HepG2 (cell line): ENCODE measurements at regions not wholly inside any gene's neighbourhood (a gene's known extent, or its start where the extent isn't known, plus 50 kb on each side); places are given as distances from the start of the nearest gene placed in this dataset.
A peak's percentile ranks its signal among the peaks of the same experiment; 100 is the strongest.

Source experiments
- BHLHE40 ChIP-seq: IDR thresholded peaks from 2 replicates; pipeline ENCODE4 v1.6.1; 2011; ENCODE audit warnings: low read length, improper control_type of control experiment
- FOXO4 ChIP-seq: sonication (generic); formaldehyde crosslinking; conservative IDR thresholded peaks from 2 replicates; pipeline ENCODE4 v1.8.1; 2023; ENCODE audit warnings: missing genetic modification reagents
- HBP1 ChIP-seq: IDR thresholded peaks from 2 replicates; pipeline ENCODE4 v1.6.1; 2016; ENCODE audit warnings: low read depth, control low read depth
- HNF4A ChIP-seq: sonication (generic); formaldehyde crosslinking; IDR thresholded peaks from 2 replicates; pipeline ENCODE4 v1.4.0; 2020; ENCODE audit warnings: missing genetic modification reagents
- JUND ChIP-seq: sonication (generic); formaldehyde crosslinking; IDR thresholded peaks from 2 replicates; pipeline ENCODE4 v1.8.0; 2022; ENCODE audit warnings: mild to moderate bottlenecking, missing genetic modification reagents
- LCORL ChIP-seq, 2 experiments: fragments of 450-650 bp in 1 of 2; sonication (generic) in 1 of 2; formaldehyde crosslinking in 1 of 2; IDR thresholded peaks; 2 replicates each; pipeline versions ENCODE4 v1.5.0 to v1.6.1; 2017 to 2020; ENCODE audit warnings: antibody characterized with exemption in 1 of 2, missing genetic modification reagents in 1 of 2
- MAFK ChIP-seq, 2 experiments: IDR thresholded peaks in 1 of 2; conservative IDR thresholded peaks in 1 of 2; 2 replicates each; pipeline ENCODE4 v1.6.1; 2011; ENCODE audit warnings: improper control_type of control experiment in 2 of 2, low read length in 2 of 2
- NONO ChIP-seq, 2 experiments: fragments of 450-650 bp in 1 of 2; sonication (generic) in 1 of 2; formaldehyde crosslinking in 1 of 2; IDR thresholded peaks in 1 of 2; conservative IDR thresholded peaks in 1 of 2; 2 replicates each; pipeline versions ENCODE4 v1.6.1 to v1.8.0; 2017 to 2022; ENCODE audit warnings: mild to moderate bottlenecking in 1 of 2, missing genetic modification reagents in 1 of 2, moderate library complexity in 1 of 2
- NR2F2 ChIP-seq: IDR thresholded peaks from 2 replicates; pipeline ENCODE4 v1.6.1; 2012; ENCODE audit warnings: low read depth, inconsistent platforms, borderline replicate concordance
- RELA ChIP-seq: sonication (generic); formaldehyde crosslinking; IDR thresholded peaks from 2 replicates; pipeline ENCODE4 v1.4.0; 2020; ENCODE audit warnings: missing genetic modification reagents
- TEF ChIP-seq: sonication (generic); formaldehyde crosslinking; IDR thresholded peaks from 2 replicates; pipeline ENCODE4 v1.5.0; 2020; ENCODE audit warnings: missing genetic modification reagents
- ZBTB20 ChIP-seq: sonication (generic); formaldehyde crosslinking; IDR thresholded peaks from 2 replicates; pipeline ENCODE4 v1.8.1; 2023; ENCODE audit warnings: missing genetic modification reagents, low read depth, mild to moderate bottlenecking, borderline replicate concordance
- ZBTB39 ChIP-seq: sonication (generic); formaldehyde crosslinking; IDR thresholded peaks from 2 replicates; pipeline ENCODE4 v1.5.0; 2020; ENCODE audit warnings: missing genetic modification reagents
- ZBTB4 ChIP-seq: sonication (generic); formaldehyde crosslinking; IDR thresholded peaks from 2 replicates; pipeline ENCODE4 v1.4.0; 2020; ENCODE audit warnings: missing genetic modification reagents, mild to moderate bottlenecking, borderline replicate concordance
- ZFP36L2 ChIP-seq: sonication (generic); formaldehyde crosslinking; IDR thresholded peaks from 2 replicates; pipeline ENCODE4 v1.4.0; 2020; ENCODE audit warnings: missing genetic modification reagents
- ZMAT5 ChIP-seq: sonication (generic); formaldehyde crosslinking; IDR thresholded peaks from 2 replicates; pipeline ENCODE4 v1.5.0; 2020; ENCODE audit warnings: mild to moderate bottlenecking, low read depth, missing genetic modification reagents, borderline replicate concordance
- ZNF574 ChIP-seq: sonication (generic); formaldehyde crosslinking; IDR thresholded peaks from 2 replicates; pipeline ENCODE4 v1.4.0; 2020; ENCODE audit warnings: missing genetic modification reagents

GRCh38 chr2:185643434-185643833, 95.2 kb upstream of the FSIP2 start (continued):
- TF ChIP-seq ZBTB39 (CRISPR knock-in tag) (no peak), NONO (IDR thresholded peaks at IDR 0.05) (no peak), NONO (CRISPR knock-in tag; conservative IDR thresholded peaks at IDR 0.05) (no peak), JUND (CRISPR knock-in tag) (no peak), MAFK (conservative IDR thresholded peaks at IDR 0.05 in 1 of 2, IDR thresholded peaks at IDR 0.05 in 1 of 2; ENCODE audit: low read length in 2 of 2) (no peak), ZNF574 (CRISPR knock-in tag) (no peak), FOXO4 (CRISPR knock-in tag) (no peak), LCORL (IDR thresholded peaks at IDR 0.05) (no peak), LCORL (CRISPR knock-in tag; IDR thresholded peaks at IDR 0.05) (0 out of 2 replicates have a peak, but pooled peaks have one; percentile 13), ZMAT5 (no peak), BHLHE40 (no peak), ZFP36L2 (CRISPR knock-in tag) (no peak), HBP1 (CRISPR knock-in tag) (no peak), ZBTB20 (no peak), TEF (CRISPR knock-in tag) (no peak), NR2F2 (no peak), RELA (CRISPR knock-in tag) (no peak), HNF4A (CRISPR knock-in tag) (peak; percentile 45), ZBTB4 (CRISPR knock-in tag) (no peak)
